Thoracic aorta (tissue), 2 donors: ENCODE measurements at regions not wholly inside any gene's neighbourhood (a gene's known extent, or its start where the extent isn't known, plus 50 kb on each side); places are given as distances from the start of the nearest gene placed in this dataset.
"Not testable (repeated sequence)": the region's sequence is repeated elsewhere in the genome, so short reads cannot be mapped to it uniquely, and the experiment has no call there.

ENCODE experiments used
- ATAC-seq: fragments of 150-250 bp; one replicate; pipeline ENCODE4 v1.8.0; 2017; ENCODE audit warnings: low read depth; ENCODE audit not compliant: insufficient number of reproducible peaks, low FRiP score
- DNase-seq: peaks from one replicate; pipeline ENCODE4 v3.0.0-alpha.2; 2020; ENCODE audit warnings: low spot score
- H3K27ac ChIP-seq, 2 donors: fragments of 200-600 bp; sonication (generic); 1 replicate in 1 of 2; 2 replicates in 1 of 2; pipeline ENCODE4 v1.5.1; 2016; ENCODE audit warnings: mild to moderate bottlenecking in 2 of 2, moderate library complexity in 2 of 2
- H3K27me3 ChIP-seq: fragments of 200-600 bp; sonication (generic); replicated peaks from 2 replicates; pipeline ENCODE4 v1.6.0; 2016; ENCODE audit warnings: mild to moderate bottlenecking; ENCODE audit not compliant: insufficient read depth
- H3K36me3 ChIP-seq: fragments of 200-600 bp; sonication (generic); one replicate; pipeline ENCODE4 v1.5.1; 2016
- H3K4me1 ChIP-seq, 2 donors: fragments of 200-600 bp; sonication (generic); 1 replicate in 1 of 2; 2 replicates in 1 of 2; pipeline versions ENCODE4 v1.5.1 to v1.6.0; 2016; ENCODE audit warnings: low read depth in 2 of 2, mild to moderate bottlenecking in 1 of 2; ENCODE audit not compliant: control insufficient read depth in 1 of 2
- H3K4me3 ChIP-seq: fragments of 200-600 bp; sonication (generic); 2 replicates; pipeline ENCODE4 v1.5.1; 2016; ENCODE audit warnings: mild to moderate bottlenecking
- H3K9me3 ChIP-seq: fragments of 200-600 bp; sonication (generic); 2 replicates; pipeline ENCODE4 v1.5.1; 2016
- CTCF ChIP-seq: fragments of 200-600 bp; sonication (generic); IDR thresholded peaks from one replicate; pipeline ENCODE4 v1.5.1; 2019; ENCODE audit warnings: antibody characterized with exemption

- ATAC-seq (no peak), DNase-seq (no peak)
- Histone ChIP-seq H3K27ac (no peak overlapping the region), H3K4me1 (peaks cover 0 to 5% of the 10 kb centered on the region in 2 donors), H3K27me3 (no peaks in the 10 kb centered on the region), H3K4me3 (no peak overlapping the region), H3K36me3 (no peaks in the 10 kb centered on the region), H3K9me3 (no peaks in the 10 kb centered on the region)
- no peak for TF ChIP-seq CTCF
These were observed 341.1 kb upstream of the RUNX1 start for GRCh38 chr21:35390013-35390776.

- H3K9me3 ChIP-seq, result no peaks in the 10 kb centered on the region
- DNase-seq (no peak), ATAC-seq (no peak)
- peaks cover 0 to 5% of the 10 kb centered on the region in 2 donors for H3K4me1 ChIP-seq
- no peak overlapping the region for H3K27ac ChIP-seq
- no peaks in the 10 kb centered on the region for H3K36me3 ChIP-seq
- no peak for TF ChIP-seq CTCF
- H3K4me3 ChIP-seq, result no peak overlapping the region
- H3K27me3 ChIP-seq, result no peaks in the 10 kb centered on the region
These were observed 337.5 kb upstream of the RUNX1 start for GRCh38 chr21:35386491-35387079.

DNA sequence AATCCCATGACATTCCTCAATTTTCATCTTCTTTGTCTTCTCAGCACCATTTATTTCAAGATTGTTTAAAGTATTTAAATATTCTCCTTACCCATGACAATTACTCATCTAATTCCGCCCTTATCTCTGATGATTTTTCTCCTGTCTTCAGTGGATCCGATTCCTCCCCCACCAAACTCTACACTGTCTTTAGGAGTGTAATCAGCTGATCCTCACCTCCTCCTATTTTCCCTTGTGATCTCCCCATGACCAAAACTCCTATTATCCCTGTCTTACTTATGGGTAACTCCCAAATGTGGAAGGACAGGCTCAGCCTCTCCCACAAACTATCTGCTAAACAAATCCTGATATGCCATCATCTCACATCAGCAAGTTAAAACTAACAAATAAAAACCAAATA, 335.3 kb upstream of the RUNX1 start:
- Histone ChIP-seq H3K4me1 (no peaks in the 10 kb centered on the region), H3K36me3 (no peaks in the 10 kb centered on the region), H3K9me3 (no peaks in the 10 kb centered on the region), H3K27me3 (no peaks in the 10 kb centered on the region), H3K4me3 (no peak overlapping the region), H3K27ac (no peak overlapping the region)
- ATAC-seq, result no peak
- DNase-seq, result no peak
- TF ChIP-seq CTCF, result no peak

- Histone ChIP-seq H3K27me3 (no peaks in the 10 kb centered on the region), H3K4me1 (peaks cover 0 to under 1% of the 10 kb centered on the region in 2 donors), H3K9me3 (no peaks in the 10 kb centered on the region), H3K27ac (no peak overlapping the region), H3K4me3 (no peak overlapping the region), H3K36me3 (no peaks in the 10 kb centered on the region)
- no peak for ATAC-seq
- DNase-seq, result no peak
- no peak for TF ChIP-seq CTCF
These were observed 333.6 kb upstream of the RUNX1 start for GRCh38 chr21:35382696-35383095.

DNA sequence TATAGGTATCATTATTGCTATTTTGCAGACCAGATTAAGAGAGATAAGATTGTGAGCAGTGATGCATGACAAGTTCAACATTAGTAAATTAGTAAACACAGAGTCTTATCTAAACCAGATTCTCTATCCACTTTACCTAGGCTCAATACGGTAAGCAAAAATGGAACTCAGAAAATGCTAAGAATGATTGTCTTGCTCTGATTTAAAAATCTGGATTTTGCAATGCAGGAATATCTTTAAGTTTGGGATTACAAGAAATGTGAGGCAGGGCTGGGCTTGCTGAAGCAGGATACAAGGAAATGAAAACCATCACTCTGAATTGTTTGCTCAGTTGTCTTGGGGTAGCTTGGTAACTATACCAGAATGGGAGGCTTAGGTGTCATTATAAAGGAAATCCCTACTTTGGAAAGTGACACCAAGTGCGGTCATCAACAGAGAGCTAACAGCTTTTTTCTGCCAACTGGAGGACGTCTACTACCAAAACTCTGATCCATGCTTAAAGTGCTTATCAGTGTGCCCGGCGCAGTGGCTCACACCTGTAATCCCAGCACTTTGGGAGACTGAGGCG, 332.7 kb upstream of the RUNX1 start:
- no peaks in the 10 kb centered on the region for H3K27me3 ChIP-seq
- H3K9me3 ChIP-seq, result no peaks in the 10 kb centered on the region
- DNase-seq, result no peak
- no peak for ATAC-seq
- no peaks in the 10 kb centered on the region for H3K36me3 ChIP-seq
- H3K4me3 ChIP-seq, result no peak overlapping the region
- TF ChIP-seq CTCF, result no peak
- peaks cover 4 to 7% of the 10 kb centered on the region in 2 donors for H3K4me1 ChIP-seq
- H3K27ac ChIP-seq, result no peak overlapping the region

GRCh38 chr21:35380304-35380703, 331.2 kb upstream of the RUNX1 start:
- not testable (repeated sequence) for H3K4me3 ChIP-seq, DNase-seq, H3K27me3 ChIP-seq, ATAC-seq, H3K9me3 ChIP-seq, H3K36me3 ChIP-seq, H3K27ac ChIP-seq
- H3K4me1 ChIP-seq, result peaks cover 4 to 12% of the 10 kb centered on the region in 2 donors
